NT2/D1 (cell line): ENCODE measurements at regions not wholly inside any gene's neighbourhood (a gene's known extent, or its start where the extent isn't known, plus 50 kb on each side); places are given as distances from the start of the nearest gene placed in this dataset.
"Not testable (repeated sequence)": the region's sequence is repeated elsewhere in the genome, so short reads cannot be mapped to it uniquely, and the experiment has no call there.

Experiments
- DNase-seq: peaks from one replicate; pipeline ENCODE4 v3.0.0-alpha.2; 2011; ENCODE audit warnings: low read depth, low spot score
- H3K27me3 ChIP-seq: 2 replicates; pipeline ENCODE4 v1.6.0; 2011; ENCODE audit warnings: mild to moderate bottlenecking; ENCODE audit not compliant: insufficient read length, insufficient read depth
- H3K36me3 ChIP-seq: 2 replicates; pipeline ENCODE4 v1.6.1; 2011; ENCODE audit warnings: mild to moderate bottlenecking, low read length, mixed read lengths; ENCODE audit not compliant: insufficient read depth, insufficient read length
- H3K4me1 ChIP-seq: 2 replicates; pipeline ENCODE4 v1.5.1; 2011; ENCODE audit not compliant: insufficient read depth, insufficient read length
- H3K4me3 ChIP-seq: 2 replicates; pipeline ENCODE4 v1.5.1; 2011; ENCODE audit warnings: low read depth; ENCODE audit not compliant: insufficient read length
- H3K9ac ChIP-seq: 2 replicates; pipeline ENCODE4 v1.6.0; 2011; ENCODE audit warnings: low read depth; ENCODE audit not compliant: insufficient read length
- H3K9me3 ChIP-seq: 2 replicates; pipeline ENCODE4 v1.5.1; 2011; ENCODE audit warnings: mild to moderate bottlenecking, low read length; ENCODE audit not compliant: insufficient read depth
- SUZ12 ChIP-seq: IDR thresholded peaks from 2 replicates; pipeline ENCODE4 v1.6.1; 2011; ENCODE audit not compliant: insufficient read length, insufficient read depth; ENCODE audit errors: extremely low read depth
- YY1 ChIP-seq: IDR thresholded peaks from 2 replicates; pipeline ENCODE4 v1.6.1; 2011; ENCODE audit not compliant: insufficient read length, insufficient read depth
- ZNF274 ChIP-seq: IDR thresholded peaks from 2 replicates; pipeline ENCODE4 v1.6.1; 2011; ENCODE audit warnings: mild to moderate bottlenecking, low read depth, low read length

- Histone ChIP-seq H3K27me3 (no peaks in the 10 kb centered on the region), H3K36me3 (no peaks in the 10 kb centered on the region), H3K9me3 (no peaks in the 10 kb centered on the region), H3K4me3 (no peak overlapping the region), H3K9ac (no peak overlapping the region), H3K4me1 (peaks cover 4% of the 10 kb centered on the region)
- TF ChIP-seq SUZ12 (no peak), ZNF274 (no peak), YY1 (no peak)
- DNase-seq, result no peak
These were observed 50.3 kb upstream of the ATP6AP2 start for GRCh38 chrX:40530509-40530908.

- H3K27me3 ChIP-seq, result no peaks in the 10 kb centered on the region
- no peaks in the 10 kb centered on the region for H3K9me3 ChIP-seq
- H3K4me3 ChIP-seq, result no peak overlapping the region
- no peak overlapping the region for H3K9ac ChIP-seq
- H3K36me3 ChIP-seq, result no peaks in the 10 kb centered on the region
- no peak for DNase-seq
- TF ChIP-seq SUZ12 (no peak), ZNF274 (no peak), YY1 (no peak)
- peaks cover 4% of the 10 kb centered on the region for H3K4me1 ChIP-seq
These were observed 53.2 kb upstream of the ATP6AP2 start for GRCh38 chrX:40527543-40527942.

GRCh38 chrX:40526412-40526811, 54.4 kb upstream of the ATP6AP2 start:
- DNase-seq, result no peak
- no peak for TF ChIP-seq SUZ12

GRCh38 chrX:40525901-40526300, 54.9 kb upstream of the ATP6AP2 start:
- H3K36me3 ChIP-seq, H3K27me3 ChIP-seq, H3K9me3 ChIP-seq, H3K4me1 ChIP-seq, H3K4me3 ChIP-seq, H3K9ac ChIP-seq, DNase-seq: not testable (repeated sequence)

More at GRCh38 chrX:40526412-40526811, 54.4 kb upstream of the ATP6AP2 start:
- H3K4me1 ChIP-seq, result peaks cover 5% of the 10 kb centered on the region
- H3K4me3 ChIP-seq, result no peak overlapping the region
- H3K9me3 ChIP-seq, result no peaks in the 10 kb centered on the region; the same call in 1 of the 2 replicates
- no peaks in the 10 kb centered on the region for H3K36me3 ChIP-seq
- H3K27me3 ChIP-seq, result no peaks in the 10 kb centered on the region
- no peak overlapping the region for H3K9ac ChIP-seq

- no peaks in the 10 kb centered on the region for H3K36me3 ChIP-seq
- TF ChIP-seq YY1 (no peak), SUZ12 (no peak), ZNF274 (no peak)
- H3K9ac ChIP-seq, result no peak overlapping the region
- no peak overlapping the region for H3K4me3 ChIP-seq
- peaks cover 2% of the 10 kb centered on the region for H3K4me1 ChIP-seq
- no peaks in the 10 kb centered on the region; the same call in 1 of the 2 replicates for H3K9me3 ChIP-seq
- DNase-seq, result no peak
- no peaks in the 10 kb centered on the region for H3K27me3 ChIP-seq
These were observed 56.3 kb upstream of the ATP6AP2 start for GRCh38 chrX:40524423-40524822.

GRCh38 chrX:40523852-40524251, 56.9 kb upstream of the ATP6AP2 start:
- H3K27me3 ChIP-seq, result no peaks in the 10 kb centered on the region
- H3K36me3 ChIP-seq, result no peaks in the 10 kb centered on the region
- H3K9ac ChIP-seq, result no peak overlapping the region
- no peak for DNase-seq
- no peaks in the 10 kb centered on the region; the same call in 1 of the 2 replicates for H3K9me3 ChIP-seq
- peaks cover 2% of the 10 kb centered on the region for H3K4me1 ChIP-seq
- no peak overlapping the region for H3K4me3 ChIP-seq
- TF ChIP-seq ZNF274 (no peak), SUZ12 (no peak), YY1 (no peak)

- H3K27me3 ChIP-seq, result no peaks in the 10 kb centered on the region
- no peak overlapping the region for H3K4me3 ChIP-seq
- TF ChIP-seq ZNF274, result no peak
- H3K9ac ChIP-seq, result no peak overlapping the region
- no peaks in the 10 kb centered on the region; the same call in 1 of the 2 replicates for H3K9me3 ChIP-seq
- H3K4me1 ChIP-seq, result peaks cover 2% of the 10 kb centered on the region
- H3K36me3 ChIP-seq, result no peaks in the 10 kb centered on the region
- DNase-seq, result no peak
These were observed 58.8 kb upstream of the ATP6AP2 start for GRCh38 chrX:40521868-40522450.

- no peak for DNase-seq
- no peaks in the 10 kb centered on the region for H3K36me3 ChIP-seq
- H3K4me1 ChIP-seq, result no peaks in the 10 kb centered on the region
- no peak overlapping the region for H3K9ac ChIP-seq
- no peaks in the 10 kb centered on the region for H3K27me3 ChIP-seq
- no peak overlapping the region for H3K4me3 ChIP-seq
- TF ChIP-seq SUZ12 (no peak), YY1 (no peak), ZNF274 (no peak)
- peaks cover 11% of the 10 kb centered on the region; the same call in 1 of the 2 replicates for H3K9me3 ChIP-seq
These were observed 66.4 kb upstream of the ATP6AP2 start for GRCh38 chrX:40514376-40514775.
